GM23338 (cell line): ENCODE measurements at regions not wholly inside any gene's neighbourhood (a gene's known extent, or its start where the extent isn't known, plus 50 kb on each side); places are given as distances from the start of the nearest gene placed in this dataset.

ENCODE experiments used
- CREB1 ChIP-seq: fragments of 250-450 bp; sonication (Bioruptor Pico); IDR thresholded peaks from 2 replicates; pipeline ENCODE4 v1.5.0; 2020; ENCODE audit warnings: low read depth, mild to moderate bottlenecking, moderate library complexity
- EZH2 ChIP-seq: fragments of 200-600 bp; sonication (generic); IDR thresholded peaks from one replicate; pipeline ENCODE4 v1.8.0; 2017; ENCODE audit warnings: antibody characterized with exemption, mild to moderate bottlenecking, low read depth; ENCODE audit not compliant: unreplicated experiment
- EZH2phosphoT487 ChIP-seq: fragments of 200-600 bp; sonication (generic); IDR thresholded peaks from one replicate; pipeline ENCODE4 v1.8.1; 2018; ENCODE audit warnings: antibody characterized with exemption; ENCODE audit not compliant: unreplicated experiment
- JUNB ChIP-seq: IDR thresholded peaks from one replicate; pipeline ENCODE4 v1.6.1; 2016; ENCODE audit warnings: antibody characterized with exemption; ENCODE audit not compliant: unreplicated experiment
- POLR2AphosphoS5 ChIP-seq: IDR thresholded peaks from 2 replicates; pipeline ENCODE4 v1.6.1; 2016; ENCODE audit warnings: antibody characterized with exemption, low read depth
- STAT1 ChIP-seq: IDR thresholded peaks from one replicate; pipeline ENCODE4 v1.6.1; 2016; ENCODE audit warnings: antibody characterized with exemption; ENCODE audit not compliant: unreplicated experiment
- ZNF114 ChIP-seq: fragments of 250-450 bp; sonication (Bioruptor Pico); IDR thresholded peaks from 2 replicates; pipeline ENCODE4 v1.5.0; 2020; ENCODE audit warnings: mild to moderate bottlenecking, moderate library complexity
- ZNF331 ChIP-seq: fragments of 250-450 bp; sonication (Bioruptor Pico); IDR thresholded peaks from 2 replicates; pipeline ENCODE4 v1.5.0; 2020; ENCODE audit warnings: low read depth, mild to moderate bottlenecking, moderate library complexity
- TF ChIP-seq, protein P1 (sequence below), 2 experiments: fragments of 200-600 bp in 1 of 2; sonication (generic) in 1 of 2; conservative IDR thresholded peaks; 2 replicates each; pipeline versions ENCODE4 v1.5.1 to v1.6.1; 2016 to 2017; ENCODE audit warnings: antibody characterized with exemption in 2 of 2, low read depth in 2 of 2, mild to moderate bottlenecking in 2 of 2, moderate library complexity in 1 of 2
- TF ChIP-seq, protein P2 (sequence below): IDR thresholded peaks from one replicate; pipeline ENCODE4 v1.6.1; 2018; ENCODE audit warnings: antibody characterized with exemption; ENCODE audit not compliant: unreplicated experiment
- TF ChIP-seq, protein P3 (sequence below): IDR thresholded peaks from 2 replicates; pipeline ENCODE4 v1.6.1; 2016; ENCODE audit warnings: antibody characterized with exemption
- TF ChIP-seq, protein P4 (sequence below): fragments of 250-450 bp; sonication (Bioruptor Pico); IDR thresholded peaks from 2 replicates; pipeline ENCODE4 v1.5.0; 2020; ENCODE audit warnings: mild to moderate bottlenecking, moderate library complexity

DNA sequence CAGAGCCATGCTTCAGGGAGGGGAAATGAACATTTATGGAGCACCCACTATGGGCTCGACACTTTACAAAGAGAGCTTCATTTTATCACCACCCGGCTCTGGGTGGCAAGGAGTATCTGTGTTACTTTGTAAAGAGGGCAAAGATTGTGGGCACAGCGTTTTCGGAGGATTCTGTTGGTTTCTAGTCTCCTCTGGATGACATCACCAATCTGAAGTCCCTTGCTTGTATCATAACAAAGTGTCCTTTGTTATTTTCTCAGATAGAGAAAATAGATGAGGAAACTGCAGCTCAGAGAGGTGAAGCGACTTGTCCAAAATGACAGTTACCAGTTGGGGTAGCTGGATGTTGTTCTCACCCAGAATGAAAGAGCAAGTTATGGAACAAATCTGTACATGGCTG, 162.8 kb downstream of the GLI2 start:
- TF ChIP-seq CREB1 (no peak), EZH2 (no peak), EZH2phosphoT487 (no peak), ZNF331 (CRISPR knock-in tag) (no peak), STAT1 (no peak), POLR2AphosphoS5 (no peak), JUNB (no peak), ZNF114 (no peak)
- TF ChIP-seq, protein P1, sequence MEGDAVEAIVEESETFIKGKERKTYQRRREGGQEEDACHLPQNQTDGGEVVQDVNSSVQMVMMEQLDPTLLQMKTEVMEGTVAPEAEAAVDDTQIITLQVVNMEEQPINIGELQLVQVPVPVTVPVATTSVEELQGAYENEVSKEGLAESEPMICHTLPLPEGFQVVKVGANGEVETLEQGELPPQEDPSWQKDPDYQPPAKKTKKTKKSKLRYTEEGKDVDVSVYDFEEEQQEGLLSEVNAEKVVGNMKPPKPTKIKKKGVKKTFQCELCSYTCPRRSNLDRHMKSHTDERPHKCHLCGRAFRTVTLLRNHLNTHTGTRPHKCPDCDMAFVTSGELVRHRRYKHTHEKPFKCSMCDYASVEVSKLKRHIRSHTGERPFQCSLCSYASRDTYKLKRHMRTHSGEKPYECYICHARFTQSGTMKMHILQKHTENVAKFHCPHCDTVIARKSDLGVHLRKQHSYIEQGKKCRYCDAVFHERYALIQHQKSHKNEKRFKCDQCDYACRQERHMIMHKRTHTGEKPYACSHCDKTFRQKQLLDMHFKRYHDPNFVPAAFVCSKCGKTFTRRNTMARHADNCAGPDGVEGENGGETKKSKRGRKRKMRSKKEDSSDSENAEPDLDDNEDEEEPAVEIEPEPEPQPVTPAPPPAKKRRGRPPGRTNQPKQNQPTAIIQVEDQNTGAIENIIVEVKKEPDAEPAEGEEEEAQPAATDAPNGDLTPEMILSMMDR (conservative IDR thresholded peaks at IDR 0.05; ENCODE audit: low read depth in 2 of 2) = no peak
- TF ChIP-seq, protein P2, sequence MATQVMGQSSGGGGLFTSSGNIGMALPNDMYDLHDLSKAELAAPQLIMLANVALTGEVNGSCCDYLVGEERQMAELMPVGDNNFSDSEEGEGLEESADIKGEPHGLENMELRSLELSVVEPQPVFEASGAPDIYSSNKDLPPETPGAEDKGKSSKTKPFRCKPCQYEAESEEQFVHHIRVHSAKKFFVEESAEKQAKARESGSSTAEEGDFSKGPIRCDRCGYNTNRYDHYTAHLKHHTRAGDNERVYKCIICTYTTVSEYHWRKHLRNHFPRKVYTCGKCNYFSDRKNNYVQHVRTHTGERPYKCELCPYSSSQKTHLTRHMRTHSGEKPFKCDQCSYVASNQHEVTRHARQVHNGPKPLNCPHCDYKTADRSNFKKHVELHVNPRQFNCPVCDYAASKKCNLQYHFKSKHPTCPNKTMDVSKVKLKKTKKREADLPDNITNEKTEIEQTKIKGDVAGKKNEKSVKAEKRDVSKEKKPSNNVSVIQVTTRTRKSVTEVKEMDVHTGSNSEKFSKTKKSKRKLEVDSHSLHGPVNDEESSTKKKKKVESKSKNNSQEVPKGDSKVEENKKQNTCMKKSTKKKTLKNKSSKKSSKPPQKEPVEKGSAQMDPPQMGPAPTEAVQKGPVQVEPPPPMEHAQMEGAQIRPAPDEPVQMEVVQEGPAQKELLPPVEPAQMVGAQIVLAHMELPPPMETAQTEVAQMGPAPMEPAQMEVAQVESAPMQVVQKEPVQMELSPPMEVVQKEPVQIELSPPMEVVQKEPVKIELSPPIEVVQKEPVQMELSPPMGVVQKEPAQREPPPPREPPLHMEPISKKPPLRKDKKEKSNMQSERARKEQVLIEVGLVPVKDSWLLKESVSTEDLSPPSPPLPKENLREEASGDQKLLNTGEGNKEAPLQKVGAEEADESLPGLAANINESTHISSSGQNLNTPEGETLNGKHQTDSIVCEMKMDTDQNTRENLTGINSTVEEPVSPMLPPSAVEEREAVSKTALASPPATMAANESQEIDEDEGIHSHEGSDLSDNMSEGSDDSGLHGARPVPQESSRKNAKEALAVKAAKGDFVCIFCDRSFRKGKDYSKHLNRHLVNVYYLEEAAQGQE = no peak
- TF ChIP-seq, protein P3, sequence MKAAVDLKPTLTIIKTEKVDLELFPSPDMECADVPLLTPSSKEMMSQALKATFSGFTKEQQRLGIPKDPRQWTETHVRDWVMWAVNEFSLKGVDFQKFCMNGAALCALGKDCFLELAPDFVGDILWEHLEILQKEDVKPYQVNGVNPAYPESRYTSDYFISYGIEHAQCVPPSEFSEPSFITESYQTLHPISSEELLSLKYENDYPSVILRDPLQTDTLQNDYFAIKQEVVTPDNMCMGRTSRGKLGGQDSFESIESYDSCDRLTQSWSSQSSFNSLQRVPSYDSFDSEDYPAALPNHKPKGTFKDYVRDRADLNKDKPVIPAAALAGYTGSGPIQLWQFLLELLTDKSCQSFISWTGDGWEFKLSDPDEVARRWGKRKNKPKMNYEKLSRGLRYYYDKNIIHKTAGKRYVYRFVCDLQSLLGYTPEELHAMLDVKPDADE = no peak
- TF ChIP-seq, protein P4, sequence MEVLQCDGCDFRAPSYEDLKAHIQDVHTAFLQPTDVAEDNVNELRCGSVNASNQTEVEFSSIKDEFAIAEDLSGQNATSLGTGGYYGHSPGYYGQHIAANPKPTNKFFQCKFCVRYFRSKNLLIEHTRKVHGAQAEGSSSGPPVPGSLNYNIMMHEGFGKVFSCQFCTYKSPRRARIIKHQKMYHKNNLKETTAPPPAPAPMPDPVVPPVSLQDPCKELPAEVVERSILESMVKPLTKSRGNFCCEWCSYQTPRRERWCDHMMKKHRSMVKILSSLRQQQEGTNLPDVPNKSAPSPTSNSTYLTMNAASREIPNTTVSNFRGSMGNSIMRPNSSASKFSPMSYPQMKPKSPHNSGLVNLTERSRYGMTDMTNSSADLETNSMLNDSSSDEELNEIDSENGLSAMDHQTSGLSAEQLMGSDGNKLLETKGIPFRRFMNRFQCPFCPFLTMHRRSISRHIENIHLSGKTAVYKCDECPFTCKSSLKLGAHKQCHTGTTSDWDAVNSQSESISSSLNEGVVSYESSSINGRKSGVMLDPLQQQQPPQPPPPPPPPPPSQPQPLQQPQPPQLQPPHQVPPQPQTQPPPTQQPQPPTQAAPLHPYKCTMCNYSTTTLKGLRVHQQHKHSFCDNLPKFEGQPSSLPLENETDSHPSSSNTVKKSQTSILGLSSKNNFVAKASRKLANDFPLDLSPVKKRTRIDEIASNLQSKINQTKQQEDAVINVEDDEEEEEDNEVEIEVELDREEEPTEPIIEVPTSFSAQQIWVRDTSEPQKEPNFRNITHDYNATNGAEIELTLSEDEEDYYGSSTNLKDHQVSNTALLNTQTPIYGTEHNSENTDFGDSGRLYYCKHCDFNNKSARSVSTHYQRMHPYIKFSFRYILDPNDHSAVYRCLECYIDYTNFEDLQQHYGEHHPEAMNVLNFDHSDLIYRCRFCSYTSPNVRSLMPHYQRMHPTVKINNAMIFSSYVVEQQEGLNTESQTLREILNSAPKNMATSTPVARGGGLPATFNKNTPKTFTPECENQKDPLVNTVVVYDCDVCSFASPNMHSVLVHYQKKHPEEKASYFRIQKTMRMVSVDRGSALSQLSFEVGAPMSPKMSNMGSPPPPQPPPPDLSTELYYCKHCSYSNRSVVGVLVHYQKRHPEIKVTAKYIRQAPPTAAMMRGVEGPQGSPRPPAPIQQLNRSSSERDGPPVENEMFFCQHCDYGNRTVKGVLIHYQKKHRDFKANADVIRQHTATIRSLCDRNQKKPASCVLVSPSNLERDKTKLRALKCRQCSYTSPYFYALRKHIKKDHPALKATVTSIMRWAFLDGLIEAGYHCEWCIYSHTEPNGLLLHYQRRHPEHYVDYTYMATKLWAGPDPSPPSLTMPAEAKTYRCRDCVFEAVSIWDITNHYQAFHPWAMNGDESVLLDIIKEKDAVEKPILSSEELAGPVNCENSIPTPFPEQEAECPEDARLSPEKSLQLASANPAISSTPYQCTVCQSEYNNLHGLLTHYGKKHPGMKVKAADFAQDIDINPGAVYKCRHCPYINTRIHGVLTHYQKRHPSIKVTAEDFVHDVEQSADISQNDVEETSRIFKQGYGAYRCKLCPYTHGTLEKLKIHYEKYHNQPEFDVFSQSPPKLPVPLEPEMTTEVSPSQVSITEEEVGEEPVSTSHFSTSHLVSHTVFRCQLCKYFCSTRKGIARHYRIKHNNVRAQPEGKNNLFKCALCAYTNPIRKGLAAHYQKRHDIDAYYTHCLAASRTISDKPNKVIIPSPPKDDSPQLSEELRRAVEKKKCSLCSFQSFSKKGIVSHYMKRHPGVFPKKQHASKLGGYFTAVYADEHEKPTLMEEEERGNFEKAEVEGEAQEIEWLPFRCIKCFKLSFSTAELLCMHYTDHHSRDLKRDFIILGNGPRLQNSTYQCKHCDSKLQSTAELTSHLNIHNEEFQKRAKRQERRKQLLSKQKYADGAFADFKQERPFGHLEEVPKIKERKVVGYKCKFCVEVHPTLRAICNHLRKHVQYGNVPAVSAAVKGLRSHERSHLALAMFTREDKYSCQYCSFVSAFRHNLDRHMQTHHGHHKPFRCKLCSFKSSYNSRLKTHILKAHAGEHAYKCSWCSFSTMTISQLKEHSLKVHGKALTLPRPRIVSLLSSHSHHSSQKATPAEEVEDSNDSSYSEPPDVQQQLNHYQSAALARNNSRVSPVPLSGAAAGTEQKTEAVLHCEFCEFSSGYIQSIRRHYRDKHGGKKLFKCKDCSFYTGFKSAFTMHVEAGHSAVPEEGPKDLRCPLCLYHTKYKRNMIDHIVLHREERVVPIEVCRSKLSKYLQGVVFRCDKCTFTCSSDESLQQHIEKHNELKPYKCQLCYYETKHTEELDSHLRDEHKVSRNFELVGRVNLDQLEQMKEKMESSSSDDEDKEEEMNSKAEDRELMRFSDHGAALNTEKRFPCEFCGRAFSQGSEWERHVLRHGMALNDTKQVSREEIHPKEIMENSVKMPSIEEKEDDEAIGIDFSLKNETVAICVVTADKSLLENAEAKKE (CRISPR knock-in tag) = no peak
